Epithelial cell of proximal tubule (primary cell): ENCODE measurements at regions not wholly inside any gene's neighbourhood (a gene's known extent, or its start where the extent isn't known, plus 50 kb on each side); places are given as distances from the start of the nearest gene placed in this dataset.
"Not testable (repeated sequence)": the region's sequence is repeated elsewhere in the genome, so short reads cannot be mapped to it uniquely, and the experiment has no call there.

ENCODE experiments used
- DNase-seq: peaks from one replicate; pipeline ENCODE4 v3.0.0-alpha.2; 2011; ENCODE audit warnings: low read depth
- H3K4me3 ChIP-seq: 2 replicates; pipeline ENCODE4 v1.5.1; 2011; ENCODE audit warnings: low read depth, mild to moderate bottlenecking, low read length
- CTCF ChIP-seq: conservative IDR thresholded peaks from 2 replicates; pipeline ENCODE4 v1.5.1; 2012; ENCODE audit warnings: low read depth, mild to moderate bottlenecking, low read length

- H3K4me3 ChIP-seq = no peak overlapping the region
- no peak for DNase-seq
- no peak for TF ChIP-seq CTCF
Observed at GRCh38 chr6:20021795-20022194, 184.6 kb downstream of the ID4 start.

- H3K4me3 ChIP-seq, DNase-seq: not testable (repeated sequence)
Observed at GRCh38 chr6:20023549-20024315, 186.6 kb downstream of the ID4 start.

GRCh38 chr6:20024316-20024673, 187.1 kb downstream of the ID4 start:
- DNase-seq = no peak
- no peak for TF ChIP-seq CTCF
- H3K4me3 ChIP-seq = no peak overlapping the region

- no peak for TF ChIP-seq CTCF
- no peak overlapping the region for H3K4me3 ChIP-seq
- no peak for DNase-seq
Observed at GRCh38 chr6:20024978-20025377, 187.3 kb downstream of the MBOAT1 start.

GRCh38 chr6:20025681-20026080, 186.6 kb downstream of the MBOAT1 start:
- TF ChIP-seq CTCF = no peak
- H3K4me3 ChIP-seq = no peak overlapping the region
- no peak for DNase-seq

GRCh38 chr6:20028143-20028542, 184.1 kb downstream of the MBOAT1 start:
- H3K4me3 ChIP-seq = no peak overlapping the region
- TF ChIP-seq CTCF = no peak
- no peak for DNase-seq

- no peak for TF ChIP-seq CTCF
Observed at GRCh38 chr6:20028562-20028961, 183.7 kb downstream of the MBOAT1 start.

More at GRCh38 chr6:20028562-20028961, 183.7 kb downstream of the MBOAT1 start:
- no peak for DNase-seq
- no peak overlapping the region for H3K4me3 ChIP-seq
